Prostate gland (tissue), 2 donors: ENCODE measurements at regions not wholly inside any gene's neighbourhood (a gene's known extent, or its start where the extent isn't known, plus 50 kb on each side); places are given as distances from the start of the nearest gene placed in this dataset.

ENCODE experiments used
- DNase-seq: peaks from one replicate; pipeline ENCODE4 v3.0.0-alpha.2; 2019; ENCODE audit warnings: low spot score
- H3K27ac ChIP-seq, 2 donors: fragments of 200-600 bp; sonication (generic); 2 replicates each; pipeline ENCODE4 v1.5.1; 2017 to 2019
- H3K27me3 ChIP-seq: fragments of 200-600 bp; sonication (generic); replicated peaks from 2 replicates; pipeline ENCODE4 v1.5.1; 2019; ENCODE audit not compliant: insufficient read depth
- H3K36me3 ChIP-seq, 2 donors: fragments of 200-600 bp; sonication (generic); 1 replicate in 1 of 2; 2 replicates in 1 of 2; pipeline versions ENCODE4 v1.5.1 to v1.8.1; 2017 to 2019
- H3K4me1 ChIP-seq: fragments of 200-600 bp; sonication (generic); replicated peaks from 2 replicates; pipeline ENCODE4 v1.5.1; 2019
- H3K4me3 ChIP-seq, 2 donors: fragments of 200-600 bp; sonication (generic); 2 replicates each; pipeline ENCODE4 v1.5.1; 2017 to 2019
- H3K9me3 ChIP-seq: fragments of 200-600 bp; sonication (generic); 2 replicates; pipeline ENCODE4 v1.5.1; 2017
- CTCF ChIP-seq, 4 experiments: fragments of 200-600 bp in 2 of 4; fragments of 450-650 bp in 2 of 4; sonication (generic) in 2 of 4; IDR thresholded peaks; 1 replicate in 3 of 4; 2 replicates in 1 of 4; pipeline ENCODE4 v1.5.1; 2016 to 2019; ENCODE audit warnings: antibody characterized with exemption in 4 of 4, mild to moderate bottlenecking in 2 of 4, moderate library complexity in 2 of 4
- POLR2A ChIP-seq: fragments of 450-650 bp; IDR thresholded peaks from one replicate; pipeline ENCODE4 v1.6.1; 2016; ENCODE audit warnings: antibody characterized with exemption, mild to moderate bottlenecking
- POLR2AphosphoS5 ChIP-seq: sonication (generic); formaldehyde crosslinking; IDR thresholded peaks from one replicate; pipeline ENCODE4 v1.6.1; 2017; ENCODE audit warnings: antibody characterized with exemption
- WGBS: methylation state at CpG from one replicate; pipeline ENCODE4 v1.1.5; 2018; 5-methylcytosine and 5-hydroxymethylcytosine counted together
- intact Hi-C: fragments of 100-400 bp; cut with DNase I; formaldehyde crosslinking; loops from one replicate; pipeline ENCODE4 v1.14.2; 2022

- no peaks in the 10 kb centered on the region for H3K27me3 ChIP-seq
- DNase-seq = no peak
- 76% methylated on average over 4 of the region's 4 CpGs for WGBS
- no peak for TF ChIP-seq CTCF (IDR thresholded peaks at IDR 0.05)
- TF ChIP-seq POLR2A = no peak
- TF ChIP-seq POLR2AphosphoS5 = no peak
- no peaks in the 10 kb centered on the region for H3K4me1 ChIP-seq
- intact Hi-C loops = no loop called here
- no peaks in the 10 kb centered on the region for H3K36me3 ChIP-seq
- no peak overlapping the region for H3K4me3 ChIP-seq
- no peak overlapping the region for H3K27ac ChIP-seq
- no peaks in the 10 kb centered on the region for H3K9me3 ChIP-seq
These were observed 168.4 kb downstream of the ZC3H11B start for GRCh38 chr1:219444474-219444873.

GRCh38 chr1:219443763-219444162 is 169.1 kb downstream of the ZC3H11B start:
- Histone ChIP-seq H3K36me3 (no peaks in the 10 kb centered on the region), H3K9me3 (no peaks in the 10 kb centered on the region), H3K27ac (no peak overlapping the region), H3K27me3 (no peaks in the 10 kb centered on the region), H3K4me1 (no peaks in the 10 kb centered on the region), H3K4me3 (no peak overlapping the region)
- TF ChIP-seq POLR2AphosphoS5 (no peak), POLR2A (no peak), CTCF (IDR thresholded peaks at IDR 0.05) (no peak)
- DNase-seq = no peak
- WGBS = 97% methylated on average over 2 of the region's 2 CpGs
- intact Hi-C loops = no loop called here

- intact Hi-C loops = no loop called here
- Histone ChIP-seq H3K36me3 (no peaks in the 10 kb centered on the region), H3K4me3 (no peak overlapping the region), H3K27me3 (no peaks in the 10 kb centered on the region), H3K27ac (no peak overlapping the region), H3K4me1 (no peaks in the 10 kb centered on the region), H3K9me3 (no peaks in the 10 kb centered on the region)
- no peak for DNase-seq
- TF ChIP-seq CTCF (IDR thresholded peaks at IDR 0.05) (no peak), POLR2A (no peak), POLR2AphosphoS5 (no peak)
- WGBS = 70% methylated on average over 4 of the region's 4 CpGs
These were observed 170.3 kb downstream of the ZC3H11B start for GRCh38 chr1:219442611-219443061.

- no peak overlapping the region for H3K27ac ChIP-seq
- H3K27me3 ChIP-seq = no peaks in the 10 kb centered on the region
- H3K9me3 ChIP-seq = no peaks in the 10 kb centered on the region
- intact Hi-C loops = no loop called here
- no peaks in the 10 kb centered on the region for H3K4me1 ChIP-seq
- H3K4me3 ChIP-seq = no peak overlapping the region
- TF ChIP-seq POLR2A (no peak), POLR2AphosphoS5 (no peak), CTCF (IDR thresholded peaks at IDR 0.05) (no peak)
- H3K36me3 ChIP-seq = no peaks in the 10 kb centered on the region
- no peak for DNase-seq
These were observed 171.0 kb downstream of the ZC3H11B start for GRCh38 chr1:219441884-219442283.

- no peaks in the 10 kb centered on the region for H3K36me3 ChIP-seq
- intact Hi-C loops = no loop called here
- H3K27ac ChIP-seq = no peak overlapping the region
- no peak overlapping the region for H3K4me3 ChIP-seq
- WGBS = 93% methylated on average over 2 of the region's 2 CpGs
- DNase-seq = no peak
- H3K27me3 ChIP-seq = no peaks in the 10 kb centered on the region
- TF ChIP-seq CTCF (IDR thresholded peaks at IDR 0.05) = no peak
- TF ChIP-seq POLR2AphosphoS5 = no peak
- TF ChIP-seq POLR2A = no peak
- no peaks in the 10 kb centered on the region for H3K9me3 ChIP-seq
- H3K4me1 ChIP-seq = no peaks in the 10 kb centered on the region
These were observed 173.5 kb downstream of the ZC3H11B start for GRCh38 chr1:219439376-219439775.
